ENCODE measurements at regions not wholly inside any gene's neighbourhood (a gene's known extent, or its start where the extent isn't known, plus 50 kb on each side); places are given as distances from the start of the nearest gene placed in this dataset.

- ChIA-PET POLR2A (no interaction called here), CTCF (no interaction called here), RAD21 (ENCODE audit: low non-redundant PET in 1 of 2, low total read pairs in 2 of 2, uncharacterized antibody in 2 of 2, unreplicated experiment in 2 of 2) (no interaction called here)
- Histone ChIP-seq H3K79me2 (ENCODE audit: insufficient read depth, low read length) (no peaks in the 10 kb centered on the region), H3K4me2 (ENCODE audit: low read length) (no peak overlapping the region), H2AFZ (ENCODE audit: low read depth, low read length, poor library complexity, severe bottlenecking) (no peak overlapping the region), H3K27me3 (ENCODE audit: insufficient read depth, low read length) (no peaks in the 10 kb centered on the region), H3K4me3 (replicated peaks in 1 of 2; ENCODE audit: low read depth in 1 of 2, low read length in 2 of 2) (no peak overlapping the region), H3K36me3 (ENCODE audit: control insufficient read depth in 1 of 2, insufficient read depth in 2 of 2, low read length in 2 of 2) (no peaks in the 10 kb centered on the region), H3K9me2 (ENCODE audit: insufficient read depth) (no peaks in the 10 kb centered on the region), H3K9me3 (ENCODE audit: control insufficient read depth in 1 of 2, insufficient read depth in 1 of 2, low read depth in 1 of 2, low read length in 2 of 2) (no peaks in the 10 kb centered on the region), H4K20me1 (ENCODE audit: insufficient read depth) (no peaks in the 10 kb centered on the region), H3K27ac (ENCODE audit: low read depth, low read length) (no peak overlapping the region), H3K4me1 (ENCODE audit: control insufficient read depth in 1 of 2, insufficient read depth in 2 of 2, low read length in 2 of 2) (peaks cover 3 to 7% of the 10 kb centered on the region in 2 experiments; a peak in 2 of 4 replicates), H3K9ac (ENCODE audit: low read length) (no peak overlapping the region)
- intact Hi-C loops (cut with micrococcal nuclease) = no loop called here
- no peak for DNase-seq (ENCODE audit: low read depth, low spot score)
- no TSS peak for BruUV-seq (replicated peaks)
- ATAC-seq = no peak
- TF ChIP-seq CBX3 (IDR thresholded peaks at IDR 0.05; ENCODE audit: low read depth) (no peak), JUND (IDR thresholded peaks at IDR 0.05) (no peak), FOSL1 (IDR thresholded peaks at IDR 0.05; ENCODE audit: low read depth) (no peak), ZNF274 (IDR thresholded peaks at IDR 0.05; ENCODE audit: low read depth, low read length) (no peak), CTCF (IDR thresholded peaks at IDR 0.05 in 2 of 3, conservative IDR thresholded peaks at IDR 0.05 in 1 of 3; ENCODE audit: borderline replicate concordance in 1 of 3, insufficient read depth in 1 of 3, low read depth in 2 of 3, low read length in 2 of 3) (no peak), MAX (IDR thresholded peaks at IDR 0.05) (no peak), ZBTB33 (IDR thresholded peaks at IDR 0.05; ENCODE audit: extremely low read depth, insufficient replicate concordance, low read length) (no peak), POLR2A (IDR thresholded peaks at IDR 0.05; ENCODE audit: borderline replicate concordance, extremely low read depth, insufficient read depth, insufficient read length) (no peak), SRF (IDR thresholded peaks at IDR 0.05; ENCODE audit: low read depth) (no peak), EGR1 (IDR thresholded peaks at IDR 0.05; ENCODE audit: low read depth) (no peak), YY1 (IDR thresholded peaks at IDR 0.05; ENCODE audit: extremely low read depth, insufficient replicate concordance, low read depth, low read length) (no peak), POLR2AphosphoS5 (IDR thresholded peaks at IDR 0.05; ENCODE audit: low read depth, low read length) (no peak)
Observed at GRCh38 chr1:29805122-29805895, 569.0 kb downstream of the PTPRU start.

Measured in HCT116 (cell line).